ENCODE measurements at regions not wholly inside any gene's neighbourhood (a gene's known extent, or its start where the extent isn't known, plus 50 kb on each side); places are given as distances from the start of the nearest gene placed in this dataset.
"Not testable (repeated sequence)": the region's sequence is repeated elsewhere in the genome, so short reads cannot be mapped to it uniquely, and the experiment has no call there.

DNA sequence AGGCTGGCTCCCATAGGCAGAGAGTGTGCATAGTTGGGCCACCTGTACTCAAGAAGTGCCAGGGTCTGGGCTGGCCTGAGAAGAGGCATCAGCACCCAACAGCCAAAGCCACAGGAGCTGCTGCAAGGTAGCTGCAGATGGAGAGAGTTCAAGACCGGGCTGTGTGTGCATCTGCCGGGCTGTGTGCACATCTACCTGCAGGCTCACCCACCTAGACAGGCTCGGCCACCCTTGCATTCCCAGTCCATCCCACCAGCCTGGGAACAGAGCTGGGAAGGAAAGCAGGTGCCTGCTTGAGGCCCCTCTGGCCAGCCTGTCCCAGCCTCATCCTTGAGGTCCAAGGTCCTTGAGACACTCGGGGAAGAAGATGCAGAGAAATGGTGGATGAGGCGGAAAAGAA lies 194.4 kb upstream of the AJAP1 start:
- no peak for DNase-seq

DNA sequence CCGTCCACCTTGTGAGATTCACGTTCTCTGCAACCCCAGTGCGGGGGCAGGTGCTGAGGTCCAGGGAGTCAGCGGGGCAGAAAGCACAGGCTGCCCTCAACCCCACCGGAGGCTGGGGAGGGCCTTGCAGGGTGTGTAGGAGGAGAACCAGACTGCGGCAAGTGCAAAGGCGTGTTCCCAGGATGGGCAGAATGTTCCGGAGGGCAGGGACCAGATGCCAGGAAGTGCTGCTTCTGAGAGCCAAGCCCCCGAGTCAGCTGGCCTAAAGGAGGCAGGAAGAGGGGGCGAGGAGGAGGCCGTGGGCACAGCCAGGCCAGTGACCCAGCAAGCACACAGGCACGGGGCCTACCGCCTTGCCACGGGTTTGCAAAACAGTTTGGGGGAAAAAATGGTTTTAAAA lies 193.8 kb upstream of the AJAP1 start:
- DNase-seq, result no peak

DNA sequence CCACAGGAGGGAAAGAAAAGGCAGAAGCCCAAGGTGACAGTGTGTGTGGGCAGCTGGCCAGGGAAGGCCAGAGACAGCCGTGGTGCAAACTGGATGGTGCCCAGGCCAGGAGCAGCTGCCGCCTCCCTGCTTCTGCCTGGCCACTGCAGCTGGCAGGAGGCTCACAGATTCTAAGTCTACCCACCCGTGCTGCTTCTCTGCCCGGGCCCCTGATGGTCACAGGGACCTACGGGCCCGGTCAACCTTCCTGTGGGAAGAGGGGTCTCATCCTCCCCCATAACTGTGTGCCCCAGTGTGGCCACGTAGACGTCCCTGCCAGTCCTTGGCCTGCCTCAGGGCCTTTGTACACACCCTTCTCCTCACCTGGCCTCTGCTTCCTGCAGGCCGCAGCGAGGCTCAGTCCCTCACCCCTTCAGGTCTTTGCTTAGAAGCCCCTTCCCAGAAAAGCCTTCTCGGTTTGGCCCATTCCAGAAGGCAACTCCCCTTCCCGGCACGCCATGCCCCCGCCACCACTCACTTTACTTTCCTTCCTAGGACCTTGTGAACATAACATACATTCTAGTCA lies 192.6 kb upstream of the AJAP1 start:
- no peak for DNase-seq

DNA sequence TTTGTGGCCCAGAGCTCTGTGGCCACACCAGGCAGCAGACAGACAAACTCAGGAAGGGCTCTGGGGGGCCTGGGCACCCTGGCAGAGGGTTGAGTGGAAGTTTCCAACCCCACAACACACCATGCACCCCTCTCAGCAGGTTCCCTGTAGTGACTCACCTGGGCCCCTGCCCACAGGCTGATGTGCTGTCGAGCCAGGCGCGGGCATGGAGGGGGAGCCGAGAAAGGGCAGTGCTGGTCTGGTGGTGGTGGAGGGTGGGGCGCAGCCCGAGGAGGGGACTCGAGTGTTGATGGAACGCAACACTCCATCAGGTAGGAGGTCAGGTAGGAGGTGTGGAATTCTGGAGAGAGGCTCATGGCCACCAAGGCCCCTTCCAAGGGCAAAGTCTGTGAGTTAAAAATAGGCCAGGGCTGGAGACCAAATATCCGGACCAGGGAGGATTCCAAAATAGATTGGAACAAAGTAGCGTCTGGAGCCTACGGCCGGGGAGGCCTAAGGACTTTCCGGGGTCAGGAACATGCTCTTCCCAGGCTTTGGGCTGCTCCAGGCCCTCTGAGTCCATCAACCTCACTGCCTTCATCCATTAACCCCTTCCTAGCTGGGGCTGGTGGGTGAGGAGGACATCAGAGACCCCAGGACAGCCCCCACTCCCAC lies 191.5 kb upstream of the AJAP1 start:
- DNase-seq, result no peak

DNA sequence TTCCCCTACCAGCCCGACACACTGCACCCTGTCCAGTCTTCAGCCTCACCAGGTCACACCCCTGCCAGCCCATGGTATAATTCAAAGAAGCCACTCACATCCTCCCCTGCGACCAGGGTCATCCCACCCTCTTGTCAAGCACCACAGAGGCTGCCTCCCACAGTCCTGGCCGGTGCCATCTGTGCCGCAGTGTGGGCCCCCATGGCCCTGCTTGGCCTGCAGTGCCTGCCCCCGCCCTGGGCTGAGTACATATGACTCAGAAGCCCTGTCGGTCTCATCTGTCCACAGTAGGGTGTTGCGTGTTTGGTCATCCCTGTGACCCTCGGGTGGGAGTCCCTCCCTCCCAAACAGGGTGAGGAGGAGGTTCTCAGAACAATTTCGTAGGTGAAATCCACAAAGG lies 190.8 kb upstream of the AJAP1 start:
- no peak for DNase-seq

DNA sequence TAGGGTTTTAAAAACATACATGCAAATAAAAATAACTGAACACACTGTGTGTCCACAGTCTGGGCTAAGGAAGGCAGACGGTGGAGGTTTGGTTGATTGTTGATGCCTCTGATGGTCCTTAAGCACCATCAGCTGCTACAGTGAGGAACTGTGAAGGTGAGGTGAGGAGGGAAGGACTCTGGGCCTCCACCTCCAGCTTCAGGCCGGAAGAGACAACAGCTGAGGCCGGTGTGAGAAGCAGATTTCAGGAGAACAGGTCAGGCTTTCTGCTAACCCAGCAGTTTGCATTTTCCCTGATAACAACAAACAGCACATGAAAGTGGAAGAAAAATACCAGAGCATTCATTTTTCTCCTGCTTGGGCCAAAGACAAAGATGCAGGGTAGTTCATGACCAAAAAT lies 189.9 kb upstream of the AJAP1 start:
- DNase-seq, result no peak

DNA sequence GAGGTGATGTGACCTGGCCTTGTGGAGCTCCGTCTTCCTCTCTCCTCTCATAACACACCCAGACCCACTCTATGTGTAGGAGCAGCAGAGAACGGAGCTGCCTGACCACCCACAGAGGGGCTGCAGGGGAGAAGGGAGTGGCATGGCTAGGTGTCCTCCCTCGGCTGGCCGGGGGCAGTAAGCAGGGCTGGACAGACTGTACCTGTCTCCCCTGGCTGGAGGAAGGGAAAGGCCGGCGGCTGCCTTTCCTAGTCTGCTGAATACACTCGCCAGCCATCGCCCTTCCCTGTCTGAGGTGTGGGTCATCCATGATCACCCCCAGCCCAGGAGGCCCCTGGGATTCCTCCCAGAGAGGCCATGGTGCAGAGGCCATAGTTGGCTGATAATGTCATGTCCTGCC lies 187.2 kb upstream of the AJAP1 start:
- no peak for DNase-seq

DNA sequence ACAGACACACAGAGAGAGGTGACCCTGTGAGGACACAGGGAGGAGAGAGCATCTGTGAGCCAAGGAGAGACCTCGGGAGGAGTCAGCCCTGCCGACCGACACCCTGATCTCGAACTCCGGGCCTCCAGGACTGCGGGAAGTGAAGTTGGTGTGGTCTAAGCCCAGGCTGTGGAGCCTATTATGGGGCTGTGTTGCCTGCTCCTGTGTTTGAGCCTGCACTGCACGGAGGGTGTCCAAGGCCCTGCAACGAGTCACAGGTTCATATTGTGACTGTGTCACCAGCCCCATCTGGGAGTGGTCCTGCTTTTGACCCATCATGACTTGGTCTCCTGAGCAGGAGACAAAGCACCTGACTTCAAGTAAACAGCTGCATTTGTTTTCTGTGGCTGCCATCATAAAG lies 186.0 kb upstream of the AJAP1 start:
- DNase-seq, result no peak

DNA sequence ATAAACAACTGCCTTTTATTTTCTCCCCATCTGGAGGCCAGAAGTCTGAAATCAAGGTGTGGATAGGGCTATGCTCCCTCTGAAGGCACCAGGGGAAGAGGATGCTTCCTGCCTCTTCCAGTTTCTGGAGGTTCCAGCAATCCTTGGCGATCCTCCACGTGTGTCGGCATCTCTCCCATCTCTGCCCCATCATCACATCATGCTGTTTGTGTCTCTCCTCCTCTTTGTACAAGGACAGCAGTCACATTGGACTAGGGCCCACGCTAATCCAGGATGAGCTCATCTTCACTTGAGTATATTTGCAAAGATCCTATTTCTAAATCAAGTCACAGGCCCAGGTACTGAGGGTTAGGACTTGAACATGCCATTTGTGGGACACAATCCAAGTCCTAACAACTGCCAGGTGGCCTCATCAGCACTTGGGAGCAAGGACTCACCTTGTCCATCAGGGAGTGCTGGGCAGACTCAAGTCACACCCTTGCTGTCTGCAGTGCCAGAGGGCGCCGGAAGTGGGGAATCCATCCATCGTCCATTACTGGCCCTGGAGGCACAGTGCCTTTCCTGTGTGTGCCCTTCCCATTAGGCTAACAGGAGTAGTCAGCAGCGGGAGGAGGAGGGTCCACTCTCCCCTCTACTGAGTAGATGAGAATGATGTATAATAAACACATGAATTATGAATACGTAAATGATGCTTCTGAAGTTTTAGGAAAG lies 185.4 kb upstream of the AJAP1 start:
- no peak for DNase-seq

DNA sequence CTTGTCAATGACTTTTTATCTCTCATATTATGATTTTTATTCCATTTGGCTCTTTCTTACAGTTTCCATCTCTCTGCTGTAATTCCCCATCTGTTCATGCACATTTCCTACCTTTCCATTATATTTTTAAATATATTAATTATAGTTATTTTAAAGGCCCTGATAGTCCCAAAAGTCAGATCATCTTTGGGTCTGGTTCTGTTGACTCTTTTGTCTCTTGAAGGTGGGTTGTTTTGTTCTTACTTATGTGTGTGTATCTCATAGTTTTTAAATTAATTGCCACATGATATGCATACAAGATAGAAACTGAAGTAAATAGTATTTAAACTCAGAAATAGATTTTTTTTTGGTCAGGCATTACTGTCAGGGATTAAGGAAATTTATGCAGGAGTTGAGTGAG lies 178.0 kb upstream of the AJAP1 start:
- DNase-seq, result no peak

DNA sequence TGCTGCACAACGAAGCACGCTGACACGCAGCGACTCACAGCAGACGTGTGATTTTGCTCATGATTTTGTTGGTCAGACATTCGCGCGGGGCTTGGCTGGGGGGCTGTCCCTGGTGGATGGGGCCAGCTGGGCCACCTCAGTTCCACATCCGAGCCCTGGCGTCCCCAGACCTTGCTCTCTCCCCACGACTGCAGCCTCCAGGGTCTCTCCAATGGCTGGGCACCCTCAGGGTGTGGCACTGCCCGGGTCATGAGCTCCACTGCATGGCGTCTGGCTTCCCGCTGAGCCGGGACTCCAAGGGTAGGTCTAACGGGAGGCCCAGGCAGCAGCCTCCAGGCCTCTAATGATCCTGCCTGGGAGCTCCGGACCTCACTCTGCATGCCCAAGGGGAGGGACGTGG lies 173.0 kb upstream of the AJAP1 start:
- DNase-seq, result no peak

DNA sequence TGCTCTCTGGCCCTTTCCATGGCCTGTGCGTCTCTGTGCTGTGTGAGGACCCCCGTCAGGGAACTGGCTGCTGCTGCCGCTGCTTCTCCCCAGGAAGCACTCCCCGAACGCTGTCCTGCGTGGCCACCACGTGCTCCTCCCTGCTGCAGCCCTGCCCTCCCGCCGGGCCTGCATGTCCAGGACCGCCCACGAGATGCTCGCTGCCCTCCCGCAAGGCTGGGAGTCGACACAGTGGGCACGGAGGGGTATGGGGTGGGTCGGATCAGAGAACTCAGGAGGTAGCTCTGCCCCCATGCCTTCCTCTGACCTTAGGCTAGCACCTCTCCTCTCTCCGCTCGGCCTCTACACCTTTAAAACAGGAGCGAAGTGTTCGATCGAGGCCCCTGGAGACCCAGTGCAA lies 171.9 kb upstream of the AJAP1 start:
- DNase-seq, result no peak

DNA sequence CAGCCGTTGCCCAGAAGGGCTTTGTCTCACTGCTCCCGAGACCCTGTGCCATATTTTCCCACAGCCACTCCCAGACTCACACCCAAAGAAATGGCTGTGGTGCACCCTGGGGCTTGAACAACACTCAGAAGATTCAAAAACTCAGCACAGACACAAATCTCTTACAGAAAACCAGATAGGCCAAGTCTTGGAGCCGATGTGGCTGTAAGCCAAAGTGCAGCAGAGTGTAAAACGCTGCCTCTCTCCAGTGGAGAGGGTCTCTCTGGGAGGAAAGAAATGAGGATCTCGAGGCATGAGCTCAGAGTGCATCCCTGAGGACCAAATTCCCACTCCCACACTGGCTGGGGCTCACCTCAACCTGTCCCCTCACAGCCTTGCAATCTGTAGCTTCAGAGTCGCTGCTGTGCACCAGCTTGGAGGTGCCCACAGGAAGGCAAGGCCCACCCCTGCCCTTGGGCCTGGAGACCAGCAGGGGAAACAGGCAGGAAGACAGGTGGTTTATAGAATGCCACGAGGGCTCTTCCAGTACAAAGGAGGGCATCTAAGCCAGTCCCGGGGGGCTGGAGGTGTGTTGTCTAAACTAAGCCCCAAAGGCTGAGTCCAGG lies 171.3 kb upstream of the AJAP1 start:
- no peak for DNase-seq

DNA sequence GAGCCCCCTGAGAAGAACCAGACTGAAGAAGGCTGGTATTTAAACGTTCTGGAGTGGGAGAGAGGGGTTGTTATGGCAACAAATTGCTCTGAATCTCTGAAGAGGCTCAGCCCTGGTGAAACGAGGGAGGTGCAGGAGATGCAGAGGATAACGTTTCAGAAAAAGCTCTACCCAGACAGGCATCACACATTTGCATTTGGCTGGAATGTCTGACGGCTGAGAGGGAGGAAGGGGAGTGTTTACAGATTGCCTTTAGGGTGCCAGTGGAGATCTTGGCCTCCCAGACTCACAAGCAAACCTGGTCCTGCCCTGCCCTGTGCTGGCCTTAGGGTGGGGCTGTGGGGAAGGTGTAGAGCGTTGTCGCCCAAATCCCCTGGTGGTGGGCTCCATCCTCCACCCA lies 169.0 kb upstream of the AJAP1 start:
- DNase-seq, result no peak

DNA sequence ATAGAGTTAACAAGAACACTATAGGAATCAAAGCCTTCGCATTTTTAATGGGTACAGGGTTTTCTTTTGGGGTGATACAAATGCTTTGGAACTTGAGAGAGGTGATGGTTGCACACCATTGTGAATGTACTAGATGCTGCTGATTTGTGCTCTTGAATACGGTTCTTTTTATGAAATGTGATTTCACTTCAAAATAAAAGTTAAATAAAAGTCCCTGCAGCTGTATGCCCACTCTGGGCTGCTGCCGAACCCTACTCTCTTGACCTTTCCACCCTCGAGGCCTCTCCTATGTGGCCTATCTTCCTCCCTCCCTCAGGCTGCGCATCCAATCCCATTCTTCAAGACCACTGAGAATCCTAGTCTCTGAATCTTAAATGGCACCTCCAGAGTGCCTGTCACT lies 168.5 kb upstream of the AJAP1 start:
- no peak for DNase-seq

DNA sequence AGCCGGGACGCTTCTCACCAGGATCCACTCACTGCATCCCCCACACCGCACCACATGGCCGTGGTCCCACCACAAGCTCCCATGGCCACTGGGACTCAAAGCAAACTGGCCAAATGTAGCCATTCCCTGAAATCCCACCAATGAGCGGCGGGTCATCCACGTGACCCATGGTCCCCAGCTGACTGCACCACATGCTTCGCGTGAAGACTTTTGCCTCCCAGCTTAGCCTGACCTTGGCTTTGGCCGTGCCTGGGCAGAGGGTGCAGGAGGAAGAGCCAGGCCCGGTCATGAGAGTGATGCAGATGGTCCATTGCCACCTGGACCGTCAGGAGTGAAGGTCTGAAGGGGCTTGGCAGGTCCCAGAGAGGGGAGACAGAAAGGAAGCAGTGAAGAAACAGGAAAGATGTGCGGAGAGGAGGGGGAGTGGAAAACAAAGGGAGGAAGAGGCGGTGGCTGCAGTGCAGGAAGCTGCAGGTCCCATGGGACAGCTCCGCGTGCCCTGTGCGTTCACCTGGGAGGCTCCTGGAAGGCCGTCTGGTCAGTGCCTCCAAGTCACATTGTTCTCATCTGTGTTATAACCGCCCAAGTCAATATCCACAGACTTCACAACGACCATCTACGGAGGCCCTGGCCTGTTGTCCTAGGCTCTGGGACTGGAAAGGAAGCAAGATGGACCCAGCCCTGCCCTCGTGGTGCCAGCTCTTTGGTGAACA lies 167.8 kb upstream of the AJAP1 start:
- no peak for DNase-seq

DNA sequence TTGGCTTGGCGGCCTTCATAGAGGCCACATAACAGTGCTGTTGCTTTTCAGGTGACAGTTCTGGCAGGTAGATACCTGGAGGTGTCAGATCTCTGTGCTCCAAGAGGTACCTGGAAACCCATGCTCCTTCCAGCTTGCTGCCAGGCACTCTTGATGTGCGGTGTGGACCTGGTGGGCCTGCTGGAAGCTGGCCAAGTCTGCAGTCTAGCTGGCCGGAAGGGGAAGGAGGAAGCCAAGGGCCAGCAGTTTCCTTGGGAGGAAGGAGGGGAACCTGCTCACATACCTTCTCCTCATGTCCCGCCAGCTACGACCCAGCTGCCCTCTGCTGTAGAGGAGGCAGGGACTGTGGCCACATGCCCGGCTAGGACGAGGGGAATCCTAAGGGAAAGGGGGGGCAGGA lies 166.4 kb upstream of the AJAP1 start:
- DNase-seq, result no peak

DNA sequence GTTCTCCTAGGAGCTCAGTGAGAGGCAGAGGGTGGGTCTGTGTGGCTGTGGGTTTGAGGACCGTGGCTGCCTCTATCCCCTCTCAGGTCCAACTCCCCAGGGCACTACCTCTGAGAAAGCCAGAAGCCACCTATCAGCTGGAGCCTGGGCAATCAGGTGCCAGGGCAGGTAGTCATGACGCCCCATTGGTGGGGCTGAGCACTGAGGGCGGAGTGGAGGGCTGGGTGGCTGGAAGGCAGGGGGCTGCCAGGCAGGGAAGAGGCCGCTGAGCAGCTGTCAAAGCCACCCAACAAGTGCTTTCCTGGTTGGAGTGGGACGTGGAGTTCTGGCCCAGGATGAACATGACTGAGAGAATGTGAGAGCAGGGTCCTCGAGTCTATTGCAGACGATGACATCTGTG lies 164.9 kb upstream of the AJAP1 start:
- DNase-seq, result no peak

DNA sequence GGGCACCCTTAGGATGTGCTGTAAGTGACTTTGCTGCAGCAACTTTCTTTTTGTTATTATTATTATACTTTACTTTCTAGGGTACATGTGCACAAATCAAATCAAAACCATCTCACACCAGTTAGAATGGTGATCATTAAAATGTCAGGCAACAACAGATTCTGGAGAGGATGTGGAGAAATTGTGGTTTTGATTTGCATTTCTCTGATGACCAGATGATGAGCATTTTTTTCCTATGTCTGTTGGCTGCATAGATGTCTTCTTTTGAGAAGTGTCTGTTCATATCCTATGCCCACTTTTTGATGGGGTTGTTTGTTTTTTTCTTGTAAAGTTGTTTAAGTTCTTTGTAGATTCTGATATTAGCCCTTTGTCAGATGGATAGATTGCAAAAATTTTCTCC lies 164.4 kb upstream of the AJAP1 start:
- not testable (repeated sequence) for DNase-seq

DNA sequence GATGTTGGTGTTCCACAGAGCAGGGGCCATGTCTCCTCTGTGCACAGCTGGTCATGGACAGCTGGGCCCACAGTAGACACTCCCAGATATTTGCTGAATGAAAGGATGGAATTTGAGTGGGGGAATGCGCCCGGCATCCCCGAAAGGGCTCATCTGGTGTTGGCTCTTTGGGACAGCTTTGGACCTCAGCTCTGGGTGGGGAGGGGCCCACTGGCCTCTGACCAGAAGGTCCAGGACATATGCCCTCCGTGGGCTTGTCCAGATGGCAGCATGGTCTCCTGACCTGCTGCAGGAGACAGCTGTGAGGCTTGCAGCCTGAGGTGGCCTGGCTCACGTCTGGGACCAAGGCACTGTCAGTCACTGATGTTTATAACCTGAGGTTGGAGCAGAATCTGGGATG lies 160.4 kb upstream of the AJAP1 start:
- DNase-seq, result no peak

DNA sequence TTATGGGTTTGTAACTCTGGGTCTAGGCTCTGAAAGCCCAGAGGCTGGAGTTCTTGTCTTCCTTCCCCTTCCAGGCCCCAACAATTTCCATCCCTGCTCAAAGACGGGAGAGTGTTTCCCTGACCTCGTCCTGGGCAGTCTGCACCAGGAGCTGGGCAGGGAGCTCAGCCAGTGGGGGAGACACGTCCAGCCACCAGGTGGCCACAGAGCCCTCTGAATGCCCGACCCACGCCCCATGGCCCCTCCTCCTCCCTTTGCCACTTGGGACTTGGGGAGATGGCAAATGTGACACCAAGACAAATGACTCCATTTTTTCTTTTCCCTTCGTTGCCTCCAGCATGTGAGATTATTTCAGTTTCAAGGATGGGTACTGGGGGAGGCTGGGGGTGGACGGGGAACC lies 159.9 kb upstream of the AJAP1 start:
- DNase-seq, result no peak

DNA sequence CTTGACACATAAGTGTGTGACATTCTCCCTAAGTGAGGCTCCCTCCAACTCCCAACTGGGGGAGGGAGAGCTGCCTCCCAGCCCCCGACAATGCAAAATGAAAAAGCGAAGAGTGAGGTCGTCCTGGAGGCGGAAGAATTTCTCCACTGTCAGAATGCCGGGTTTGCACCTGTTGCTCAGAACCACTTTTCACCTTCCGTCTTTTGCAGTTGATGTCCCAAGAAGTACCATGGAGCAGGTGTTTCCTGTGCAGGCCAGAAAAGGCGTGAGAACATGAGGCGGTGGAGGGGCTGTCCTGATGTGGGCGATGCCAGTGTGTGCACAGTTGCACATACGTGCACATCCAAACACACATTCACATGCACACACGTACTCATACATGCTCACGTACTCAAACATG lies 158.6 kb upstream of the AJAP1 start:
- no peak for DNase-seq

DNA sequence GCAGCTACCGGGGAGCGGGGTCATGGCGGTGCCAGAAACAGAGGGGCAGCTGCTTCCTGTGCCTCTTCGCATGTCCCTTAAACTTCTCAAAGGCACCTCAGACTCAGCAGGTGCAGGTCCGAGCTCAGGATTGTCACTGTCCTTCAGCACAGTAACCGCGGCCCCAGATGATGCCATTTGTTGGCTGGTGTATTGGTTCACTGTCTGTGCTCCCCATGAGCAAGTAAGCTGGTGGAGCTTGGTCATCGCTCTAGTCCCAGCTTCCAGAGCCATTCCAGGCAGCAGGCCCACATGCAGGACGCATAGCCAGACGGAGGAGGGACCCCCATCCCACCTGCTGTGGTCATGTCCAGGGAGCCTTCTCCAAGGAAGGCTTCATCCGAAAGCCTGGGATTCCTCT lies 154.0 kb upstream of the AJAP1 start:
- DNase-seq, result no peak

DNA sequence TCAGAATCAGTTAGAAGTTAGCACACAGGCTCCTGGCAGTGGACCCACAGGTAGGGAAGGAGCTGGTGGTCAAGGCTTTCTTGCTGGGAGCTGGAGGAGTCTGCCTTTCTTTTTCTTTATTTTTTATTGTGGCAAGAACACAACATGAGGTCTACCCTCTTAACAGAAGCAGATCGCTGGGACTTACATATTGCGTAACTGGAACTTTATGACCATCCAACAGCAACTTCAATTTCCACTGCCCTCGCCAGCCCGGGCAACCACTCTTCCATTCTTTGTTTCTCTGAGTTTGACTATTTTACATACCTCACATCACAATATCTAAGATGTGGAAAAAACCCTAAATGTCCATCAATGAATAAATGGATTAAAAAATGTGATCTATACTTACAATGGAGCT lies 147.8 kb upstream of the AJAP1 start:
- no peak for DNase-seq
